Nephron (organoid): ENCODE measurements at regions not wholly inside any gene's neighbourhood (a gene's known extent, or its start where the extent isn't known, plus 50 kb on each side); places are given as distances from the start of the nearest gene placed in this dataset.

ENCODE experiments used
- H3K27ac Mint-ChIP-seq, 3 experiments: 2 replicates each; pipeline ENCODE4 v1.8.0; 2020; ENCODE audit warnings: mixed read lengths in 3 of 3, mild to moderate bottlenecking in 2 of 3, moderate library complexity in 1 of 3
- H3K27me3 Mint-ChIP-seq: 2 replicates; pipeline ENCODE4 v1.8.0; 2021; ENCODE audit warnings: low read depth, mild to moderate bottlenecking, moderate library complexity, mixed read lengths
- H3K36me3 Mint-ChIP-seq: 2 replicates; pipeline ENCODE4 v1.8.0; 2020; ENCODE audit warnings: low read depth, mixed read lengths
- H3K4me1 Mint-ChIP-seq: 2 replicates; pipeline ENCODE4 v1.8.0; 2020; ENCODE audit warnings: mixed read lengths
- H3K4me3 Mint-ChIP-seq, 3 experiments: 2 replicates each; pipeline ENCODE4 v1.8.0; 2020; ENCODE audit warnings: mild to moderate bottlenecking in 3 of 3, mixed read lengths in 3 of 3, moderate library complexity in 2 of 3
- H3K9me3 Mint-ChIP-seq: 2 replicates; pipeline ENCODE4 v1.8.0; 2020; ENCODE audit warnings: mixed read lengths
- CTCF ChIP-seq, 3 experiments: fragments of 200-600 bp; sonication (generic); IDR thresholded peaks; one replicate each; pipeline ENCODE4 v1.5.0; 2021; ENCODE audit warnings: antibody characterized with exemption in 3 of 3; ENCODE audit not compliant: unreplicated experiment in 3 of 3

- H3K27me3 Mint-ChIP-seq, result no peaks in the 10 kb centered on the region
- no peaks in the 10 kb centered on the region for H3K36me3 Mint-ChIP-seq
- H3K4me1 Mint-ChIP-seq, result no peaks in the 10 kb centered on the region
- no peak overlapping the region for H3K27ac Mint-ChIP-seq
- H3K9me3 Mint-ChIP-seq, result peaks cover 2% of the 10 kb centered on the region
- no peak overlapping the region for H3K4me3 Mint-ChIP-seq
- TF ChIP-seq CTCF (IDR thresholded peaks at IDR 0.05; ENCODE audit: unreplicated experiment in 3 of 3), result no peak
Measured at GRCh38 chr2:82075875-82076274, 1771.3 kb upstream of the LRRTM1 start.

GRCh38 chr2:82062463-82062862 lies 1757.9 kb upstream of the LRRTM1 start:
- H3K4me3 Mint-ChIP-seq, result no peak overlapping the region
- no peaks in the 10 kb centered on the region for H3K27me3 Mint-ChIP-seq
- TF ChIP-seq CTCF (IDR thresholded peaks at IDR 0.05; ENCODE audit: unreplicated experiment in 3 of 3), result no peak
- no peaks in the 10 kb centered on the region for H3K4me1 Mint-ChIP-seq
- H3K27ac Mint-ChIP-seq, result no peak overlapping the region
- H3K36me3 Mint-ChIP-seq, result no peaks in the 10 kb centered on the region
- no peaks in the 10 kb centered on the region for H3K9me3 Mint-ChIP-seq

- no peak for TF ChIP-seq CTCF (IDR thresholded peaks at IDR 0.05; ENCODE audit: unreplicated experiment in 3 of 3)
- H3K27me3 Mint-ChIP-seq, result no peaks in the 10 kb centered on the region
- no peak overlapping the region for H3K4me3 Mint-ChIP-seq
- no peak overlapping the region for H3K27ac Mint-ChIP-seq
- no peaks in the 10 kb centered on the region for H3K4me1 Mint-ChIP-seq
- H3K36me3 Mint-ChIP-seq, result no peaks in the 10 kb centered on the region
- H3K9me3 Mint-ChIP-seq, result peaks cover 4% of the 10 kb centered on the region
Measured at GRCh38 chr2:82055846-82056245, 1751.3 kb upstream of the LRRTM1 start.

GRCh38 chr2:82043867-82044266 lies 1739.3 kb upstream of the LRRTM1 start:
- no peaks in the 10 kb centered on the region for H3K27me3 Mint-ChIP-seq
- H3K36me3 Mint-ChIP-seq, result no peaks in the 10 kb centered on the region
- TF ChIP-seq CTCF (IDR thresholded peaks at IDR 0.05; ENCODE audit: unreplicated experiment in 3 of 3), result no peak
- no peak overlapping the region for H3K27ac Mint-ChIP-seq
- no peak overlapping the region for H3K4me3 Mint-ChIP-seq
- peaks cover 17% of the 10 kb centered on the region for H3K9me3 Mint-ChIP-seq
- H3K4me1 Mint-ChIP-seq, result no peaks in the 10 kb centered on the region

- no peak overlapping the region for H3K4me3 Mint-ChIP-seq
- peaks cover 33% of the 10 kb centered on the region for H3K9me3 Mint-ChIP-seq
- peaks cover 4% of the 10 kb centered on the region for H3K36me3 Mint-ChIP-seq
- H3K27me3 Mint-ChIP-seq, result no peaks in the 10 kb centered on the region
- no peak for TF ChIP-seq CTCF (IDR thresholded peaks at IDR 0.05; ENCODE audit: unreplicated experiment in 3 of 3)
- H3K4me1 Mint-ChIP-seq, result peaks cover 16% of the 10 kb centered on the region
- H3K27ac Mint-ChIP-seq, result peak overlapping the region; percentile 50 to 77 (median 62)
Measured at GRCh38 chr2:82027921-82028615, 1723.5 kb upstream of the LRRTM1 start.

- peaks cover 14% of the 10 kb centered on the region for H3K4me1 Mint-ChIP-seq
- H3K9me3 Mint-ChIP-seq, result peaks cover 18% of the 10 kb centered on the region
- H3K4me3 Mint-ChIP-seq, result no peak overlapping the region
- TF ChIP-seq CTCF (IDR thresholded peaks at IDR 0.05; ENCODE audit: unreplicated experiment in 3 of 3), result peak; percentile 38 to 58 (median 51)
- H3K36me3 Mint-ChIP-seq, result no peaks in the 10 kb centered on the region
- H3K27me3 Mint-ChIP-seq, result no peaks in the 10 kb centered on the region
- no peak overlapping the region for H3K27ac Mint-ChIP-seq
Measured at GRCh38 chr2:82023710-82024109, 1719.2 kb upstream of the LRRTM1 start.
